HCT116 (cell line): ENCODE measurements at regions not wholly inside any gene's neighbourhood (a gene's known extent, or its start where the extent isn't known, plus 50 kb on each side); places are given as distances from the start of the nearest gene placed in this dataset.

Experiments used
- ATAC-seq: fragments of 200-7000 bp; cut with Tn5 transposase; 2 replicates; pipeline ENCODE4 v1.9.1; 2020; ENCODE audit warnings: mild to moderate bottlenecking, moderate library complexity
- BruUV-seq: library from RNA; stranded (reverse); fragments of 400-500 nt; replicated peaks from 2 replicates; lab custom pipeline; 2021; lab: Mats Ljungman, UMichigan
- CTCF ChIA-PET: fragments of 300-600 bp; sonication (Branson Sonifier 250); formaldehyde crosslinking; loops from one replicate; lab custom pipeline; 2021; ENCODE audit warnings: antibody characterized with exemption; lab: Charles Lee
- POLR2A ChIA-PET: fragments of 300-600, 350-600 bp; sonication (Branson Sonifier 250); formaldehyde crosslinking; loops from one replicate; lab custom pipeline; 2021; ENCODE audit warnings: antibody characterized with exemption; lab: Charles Lee
- RAD21 ChIA-PET, 2 experiments: fragments of 300-600 bp; sonication (Branson Sonifier 250); formaldehyde crosslinking; loops; one replicate each; lab custom pipeline; 2023; ENCODE audit warnings: low total read pairs in 2 of 2; ENCODE audit not compliant: uncharacterized antibody in 2 of 2, unreplicated experiment in 2 of 2, low non-redundant PET in 1 of 2; lab: Charles Lee
- DNase-seq: peaks from one replicate; pipeline ENCODE4 v3.0.0-alpha.2; 2010; ENCODE audit warnings: low read depth, low spot score
- H2AFZ ChIP-seq: fragments of 200-600 bp; shearing (Covaris generic), sonication (generic); 2 replicates; pipeline ENCODE4 v1.6.1; 2017; ENCODE audit warnings: low read depth, mixed run types, mixed read lengths, antibody characterized with exemption, low read length; ENCODE audit not compliant: poor library complexity, severe bottlenecking
- H3K27ac ChIP-seq: 2 replicates; pipeline ENCODE4 v1.5.1; 2012; ENCODE audit warnings: low read depth, low read length
- H3K27me3 ChIP-seq: fragments of 200-600 bp; sonication (generic); 2 replicates; pipeline ENCODE4 v1.6.1; 2016; ENCODE audit warnings: mixed run types, low read length, mixed read lengths; ENCODE audit not compliant: insufficient read depth
- H3K36me3 ChIP-seq, 2 experiments: fragments of 200-500 bp in 1 of 2; fragments of 200-600 bp in 1 of 2; sonication (Bioruptor generic) in 1 of 2; sonication (generic) in 1 of 2; 2 replicates each; pipeline versions ENCODE4 v1.5.1 to v1.6.1; 2014 to 2016; ENCODE audit warnings: low read length in 2 of 2, inconsistent platforms in 1 of 2, mixed read lengths in 1 of 2, mixed run types in 1 of 2; ENCODE audit not compliant: insufficient read depth in 2 of 2, control insufficient read depth in 1 of 2
- H3K4me1 ChIP-seq, 2 experiments: fragments of 200-600 bp in 1 of 2; sonication (generic) in 1 of 2; 2 replicates each; pipeline versions ENCODE4 v1.5.1 to v1.6.1; 2012 to 2017; ENCODE audit warnings: low read length in 2 of 2, inconsistent platforms in 1 of 2, mild to moderate bottlenecking in 1 of 2, mixed read lengths in 1 of 2, mixed run types in 1 of 2, moderate library complexity in 1 of 2; ENCODE audit not compliant: insufficient read depth in 2 of 2, control insufficient read depth in 1 of 2
- H3K4me2 ChIP-seq: fragments of 200-600 bp; sonication (generic); 2 replicates; pipeline ENCODE4 v1.6.1; 2017; ENCODE audit warnings: mixed run types, low read length, mixed read lengths
- H3K4me3 ChIP-seq, 2 experiments: fragments of 200-600 bp in 1 of 2; sonication (generic) in 1 of 2; replicated peaks in 1 of 2; 2 replicates each; pipeline ENCODE4 v1.5.1; 2011 to 2016; ENCODE audit warnings: low read length in 2 of 2, control low read depth in 1 of 2, low read depth in 1 of 2, mild to moderate bottlenecking in 1 of 2, mixed read lengths in 1 of 2, mixed run types in 1 of 2
- H3K79me2 ChIP-seq: fragments of 200-600 bp; sonication (generic); 2 replicates; pipeline ENCODE4 v1.6.1; 2017; ENCODE audit warnings: mild to moderate bottlenecking, mixed run types, low read length, moderate library complexity, mixed read lengths; ENCODE audit not compliant: insufficient read depth
- H3K9ac ChIP-seq: fragments of 200-600 bp; sonication (generic); 2 replicates; pipeline ENCODE4 v1.6.1; 2016; ENCODE audit warnings: low read length, mixed read lengths
- H3K9me2 ChIP-seq: fragments of 200-600 bp; sonication (generic), shearing (Covaris generic); 2 replicates; pipeline ENCODE4 v1.6.1; 2017; ENCODE audit warnings: mixed run types, mild to moderate bottlenecking, moderate library complexity; ENCODE audit not compliant: insufficient read depth
- H3K9me3 ChIP-seq, 2 experiments: fragments of 200-500 bp in 1 of 2; fragments of 200-600 bp in 1 of 2; sonication (Bioruptor generic) in 1 of 2; sonication (generic) in 1 of 2; 2 replicates each; pipeline ENCODE4 v1.6.1; 2014 to 2017; ENCODE audit warnings: low read length in 2 of 2, mixed read lengths in 2 of 2, inconsistent platforms in 1 of 2, low read depth in 1 of 2, mild to moderate bottlenecking in 1 of 2, mixed run types in 1 of 2, moderate library complexity in 1 of 2; ENCODE audit not compliant: control insufficient read depth in 1 of 2, insufficient read depth in 1 of 2
- H4K20me1 ChIP-seq: fragments of 200-600 bp; sonication (generic), shearing (Covaris generic); 2 replicates; pipeline ENCODE4 v1.6.1; 2017; ENCODE audit warnings: mixed run types, mild to moderate bottlenecking, moderate library complexity; ENCODE audit not compliant: insufficient read depth
- EGR1 ChIP-seq: IDR thresholded peaks from 2 replicates; pipeline ENCODE4 v1.6.1; 2012; ENCODE audit warnings: low read depth
- ELF1 ChIP-seq: IDR thresholded peaks from 2 replicates; pipeline ENCODE4 v1.6.1; 2012; ENCODE audit warnings: low read depth, borderline replicate concordance
- JUND ChIP-seq: IDR thresholded peaks from 2 replicates; pipeline ENCODE4 v1.6.1; 2012
- POLR2A ChIP-seq: IDR thresholded peaks from 2 replicates; pipeline ENCODE4 v1.7.0; 2011; ENCODE audit warnings: borderline replicate concordance; ENCODE audit not compliant: insufficient read depth, insufficient read length; ENCODE audit errors: extremely low read depth
- SIN3A ChIP-seq: IDR thresholded peaks from 2 replicates; pipeline ENCODE4 v1.6.1; 2012; ENCODE audit warnings: low read depth
- intact Hi-C: fragments of 100-400 bp; cut with micrococcal nuclease; formaldehyde crosslinking; loops from 2 replicates; pipeline ENCODE4 v1.10.0; 2022
- TF ChIP-seq, protein P1 (sequence below): IDR thresholded peaks from 2 replicates; pipeline ENCODE4 v1.6.1; 2012; ENCODE audit warnings: low read depth
- TF ChIP-seq, protein P2 (sequence below): IDR thresholded peaks from 2 replicates; pipeline ENCODE4 v1.6.1; 2011; ENCODE audit warnings: mild to moderate bottlenecking, low read length, moderate library complexity; ENCODE audit not compliant: insufficient replicate concordance; ENCODE audit errors: extremely low read depth

DNA sequence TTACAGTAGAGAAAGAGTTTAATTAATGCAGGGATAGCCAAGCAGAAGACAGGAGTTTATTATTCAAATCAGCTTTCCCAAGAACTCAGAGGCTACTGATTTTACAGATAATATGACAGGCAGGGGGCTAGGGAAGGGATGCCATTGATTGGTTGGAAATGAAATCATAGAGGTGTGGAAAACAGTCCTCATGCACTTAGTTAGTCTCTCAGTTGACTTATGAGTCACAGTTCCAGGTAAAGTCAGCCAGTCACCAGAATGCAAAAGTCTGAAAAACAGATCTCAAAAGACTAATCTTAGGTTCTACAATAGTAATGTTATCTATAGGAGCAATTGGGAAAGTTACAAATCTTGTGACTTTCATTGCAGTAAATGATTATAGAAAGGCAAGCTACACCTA, 676.4 kb upstream of the CHAC2 start:
- Histone ChIP-seq H2AFZ (no peak overlapping the region), H3K9me3 (no peaks in the 10 kb centered on the region), H3K27me3 (no peaks in the 10 kb centered on the region), H3K27ac (no peak overlapping the region), H3K9me2 (no peaks in the 10 kb centered on the region), H3K4me1 (peaks cover 0 to 5% of the 10 kb centered on the region in 2 experiments; a peak in 1 of 4 replicates), H4K20me1 (no peaks in the 10 kb centered on the region), H3K79me2 (no peaks in the 10 kb centered on the region), H3K36me3 (no peaks in the 10 kb centered on the region), H3K9ac (no peak overlapping the region), H3K4me3 (no peak overlapping the region), H3K4me2 (no peak overlapping the region)
- intact Hi-C loops = no loop called here
- CTCF ChIA-PET = no interaction called here
- no TSS peak for BruUV-seq
- POLR2A ChIA-PET = no interaction called here
- RAD21 ChIA-PET = no interaction called here
- no peak for TF ChIP-seq ELF1
- TF ChIP-seq EGR1 = no peak
- TF ChIP-seq, protein P1, sequence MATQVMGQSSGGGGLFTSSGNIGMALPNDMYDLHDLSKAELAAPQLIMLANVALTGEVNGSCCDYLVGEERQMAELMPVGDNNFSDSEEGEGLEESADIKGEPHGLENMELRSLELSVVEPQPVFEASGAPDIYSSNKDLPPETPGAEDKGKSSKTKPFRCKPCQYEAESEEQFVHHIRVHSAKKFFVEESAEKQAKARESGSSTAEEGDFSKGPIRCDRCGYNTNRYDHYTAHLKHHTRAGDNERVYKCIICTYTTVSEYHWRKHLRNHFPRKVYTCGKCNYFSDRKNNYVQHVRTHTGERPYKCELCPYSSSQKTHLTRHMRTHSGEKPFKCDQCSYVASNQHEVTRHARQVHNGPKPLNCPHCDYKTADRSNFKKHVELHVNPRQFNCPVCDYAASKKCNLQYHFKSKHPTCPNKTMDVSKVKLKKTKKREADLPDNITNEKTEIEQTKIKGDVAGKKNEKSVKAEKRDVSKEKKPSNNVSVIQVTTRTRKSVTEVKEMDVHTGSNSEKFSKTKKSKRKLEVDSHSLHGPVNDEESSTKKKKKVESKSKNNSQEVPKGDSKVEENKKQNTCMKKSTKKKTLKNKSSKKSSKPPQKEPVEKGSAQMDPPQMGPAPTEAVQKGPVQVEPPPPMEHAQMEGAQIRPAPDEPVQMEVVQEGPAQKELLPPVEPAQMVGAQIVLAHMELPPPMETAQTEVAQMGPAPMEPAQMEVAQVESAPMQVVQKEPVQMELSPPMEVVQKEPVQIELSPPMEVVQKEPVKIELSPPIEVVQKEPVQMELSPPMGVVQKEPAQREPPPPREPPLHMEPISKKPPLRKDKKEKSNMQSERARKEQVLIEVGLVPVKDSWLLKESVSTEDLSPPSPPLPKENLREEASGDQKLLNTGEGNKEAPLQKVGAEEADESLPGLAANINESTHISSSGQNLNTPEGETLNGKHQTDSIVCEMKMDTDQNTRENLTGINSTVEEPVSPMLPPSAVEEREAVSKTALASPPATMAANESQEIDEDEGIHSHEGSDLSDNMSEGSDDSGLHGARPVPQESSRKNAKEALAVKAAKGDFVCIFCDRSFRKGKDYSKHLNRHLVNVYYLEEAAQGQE = no peak
- TF ChIP-seq POLR2A = no peak
- TF ChIP-seq, protein P2, sequence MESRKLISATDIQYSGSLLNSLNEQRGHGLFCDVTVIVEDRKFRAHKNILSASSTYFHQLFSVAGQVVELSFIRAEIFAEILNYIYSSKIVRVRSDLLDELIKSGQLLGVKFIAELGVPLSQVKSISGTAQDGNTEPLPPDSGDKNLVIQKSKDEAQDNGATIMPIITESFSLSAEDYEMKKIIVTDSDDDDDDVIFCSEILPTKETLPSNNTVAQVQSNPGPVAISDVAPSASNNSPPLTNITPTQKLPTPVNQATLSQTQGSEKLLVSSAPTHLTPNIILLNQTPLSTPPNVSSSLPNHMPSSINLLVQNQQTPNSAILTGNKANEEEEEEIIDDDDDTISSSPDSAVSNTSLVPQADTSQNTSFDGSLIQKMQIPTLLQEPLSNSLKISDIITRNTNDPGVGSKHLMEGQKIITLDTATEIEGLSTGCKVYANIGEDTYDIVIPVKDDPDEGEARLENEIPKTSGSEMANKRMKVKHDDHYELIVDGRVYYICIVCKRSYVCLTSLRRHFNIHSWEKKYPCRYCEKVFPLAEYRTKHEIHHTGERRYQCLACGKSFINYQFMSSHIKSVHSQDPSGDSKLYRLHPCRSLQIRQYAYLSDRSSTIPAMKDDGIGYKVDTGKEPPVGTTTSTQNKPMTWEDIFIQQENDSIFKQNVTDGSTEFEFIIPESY = no peak
- no peak for TF ChIP-seq JUND
- TF ChIP-seq SIN3A = no peak
- DNase-seq (no peak), ATAC-seq (no peak)
